IPS-NIHi7 (cell line): ENCODE measurements at regions not wholly inside any gene's neighbourhood (a gene's known extent, or its start where the extent isn't known, plus 50 kb on each side); places are given as distances from the start of the nearest gene placed in this dataset.

Source experiments
- DNase-seq: peaks from one replicate; pipeline ENCODE4 v3.0.0; 2012; ENCODE audit warnings: mixed read lengths; ENCODE audit errors: extremely low spot score

DNA sequence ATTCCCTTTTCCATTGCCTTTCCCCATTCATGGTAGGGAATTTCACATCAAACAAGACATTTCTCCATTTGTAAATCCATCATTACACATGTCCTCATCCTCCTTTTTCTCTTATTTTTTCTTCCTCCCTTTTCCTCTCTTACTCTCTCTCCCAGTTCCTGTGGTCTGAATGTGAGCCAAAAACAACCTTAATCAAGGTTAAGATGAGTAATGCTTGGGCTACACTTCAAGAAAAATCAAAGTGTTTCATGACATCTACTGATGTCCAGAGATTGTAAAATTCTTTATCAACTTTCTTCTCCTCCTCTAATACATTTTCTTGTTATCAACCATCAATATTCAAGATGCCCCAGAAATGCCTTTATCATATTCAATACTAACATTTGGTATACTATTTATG is 172.5 kb upstream of the PRNP start:
- no peak for DNase-seq

DNA sequence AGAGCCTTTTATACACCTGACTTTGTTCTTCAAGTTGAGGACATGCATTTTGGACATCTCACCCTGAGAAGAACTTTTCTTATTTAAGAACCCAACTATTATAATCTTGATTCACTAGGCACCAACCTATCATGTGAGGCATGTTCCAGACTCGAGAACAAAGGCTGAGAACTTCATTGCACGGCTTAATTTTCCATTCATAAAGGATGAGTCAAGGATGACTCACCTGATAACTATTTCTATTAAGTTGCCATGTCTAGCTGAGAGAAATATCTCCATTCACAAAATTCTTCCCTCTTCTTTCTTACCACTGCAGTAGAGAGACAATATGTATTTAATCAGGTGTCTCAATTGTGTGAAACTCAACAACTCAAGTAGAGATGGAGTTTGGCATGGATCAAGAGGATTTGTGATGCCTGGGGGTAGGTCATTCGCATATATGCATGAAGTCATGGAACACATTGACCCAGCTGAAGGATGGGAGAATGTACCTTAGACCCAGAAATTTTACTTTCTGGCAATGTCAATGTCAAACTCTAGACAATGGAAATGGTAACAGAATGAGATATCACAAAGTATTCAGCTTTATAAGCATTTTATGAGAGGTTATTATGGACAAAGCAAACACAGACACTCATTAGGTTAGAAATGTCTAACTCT is 173.2 kb upstream of the PRNP start:
- no peak for DNase-seq

DNA sequence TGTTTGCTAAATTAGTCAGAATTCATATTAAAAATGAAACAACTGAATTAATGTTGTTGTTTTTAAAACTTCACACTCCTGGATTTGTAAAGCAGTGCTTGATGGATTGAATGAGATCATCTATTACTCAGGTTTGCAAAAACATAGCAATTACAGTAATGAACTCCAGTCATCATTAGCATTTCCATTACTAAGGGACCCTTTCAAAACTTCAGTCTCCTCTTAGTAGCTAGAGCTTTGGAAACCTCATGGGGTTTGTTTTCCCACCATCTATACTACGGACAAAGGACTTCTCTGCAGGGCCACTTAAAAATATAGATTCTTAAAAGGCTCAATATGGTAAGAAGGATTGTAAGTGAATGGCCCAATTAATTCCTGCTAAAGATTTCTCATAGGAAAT is 174.5 kb upstream of the PRNP start:
- DNase-seq: no peak

DNA sequence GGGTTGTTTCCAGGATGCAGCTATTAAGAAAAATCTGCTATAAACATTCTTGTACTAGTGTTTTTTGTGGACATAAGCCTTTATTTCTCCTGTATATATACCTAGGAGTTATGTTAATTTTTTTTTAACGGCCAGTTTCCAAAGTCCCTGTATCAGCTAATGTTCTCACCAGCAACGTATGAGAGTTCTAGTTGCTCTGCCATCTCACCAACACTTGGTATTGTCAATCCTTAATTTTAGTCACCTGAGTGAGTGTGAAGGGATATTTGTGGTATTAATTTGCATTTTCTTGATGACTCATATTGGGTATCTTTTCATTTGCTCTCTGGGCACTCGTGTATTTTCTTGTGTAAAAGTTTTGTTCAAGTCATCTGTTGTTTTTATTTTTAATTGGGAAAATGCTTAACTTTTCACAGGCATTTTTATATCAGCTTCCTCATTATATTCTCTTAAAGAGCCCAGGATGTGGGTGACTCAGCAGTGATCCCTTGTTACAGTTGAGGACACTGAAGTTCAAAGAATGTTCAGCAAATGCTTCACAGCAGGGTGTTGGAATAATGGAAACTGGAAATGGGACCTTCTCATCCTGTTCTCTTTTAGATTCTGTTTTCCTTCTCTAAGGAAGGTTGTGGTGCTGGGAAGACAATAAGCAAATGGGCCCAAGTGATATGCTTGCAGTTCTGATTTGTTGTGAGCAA is 176.3 kb upstream of the PRNP start:
- no peak for DNase-seq

DNA sequence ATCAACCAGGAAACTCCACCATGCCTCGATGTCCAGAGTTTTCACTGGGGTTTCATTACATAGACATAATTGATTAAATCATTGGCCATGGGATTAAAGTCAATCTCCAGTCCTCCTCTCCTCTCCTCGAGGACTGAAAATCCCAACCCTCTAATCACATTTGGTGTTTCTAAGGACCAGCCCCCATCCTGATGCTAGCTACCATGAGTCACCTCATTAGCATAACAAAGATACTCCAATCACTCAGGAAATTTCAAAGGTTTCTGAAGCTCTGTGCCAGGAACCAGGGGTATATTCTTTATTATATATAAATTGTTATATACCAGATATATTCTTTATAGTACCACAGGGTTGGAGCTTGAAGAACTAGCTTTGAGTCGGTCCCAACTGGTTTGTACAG is 177.5 kb upstream of the PRNP start:
- no peak for DNase-seq

GRCh38 chr20:4507288-4507719 is 179.0 kb upstream of the PRNP start:
- DNase-seq: no peak

DNA sequence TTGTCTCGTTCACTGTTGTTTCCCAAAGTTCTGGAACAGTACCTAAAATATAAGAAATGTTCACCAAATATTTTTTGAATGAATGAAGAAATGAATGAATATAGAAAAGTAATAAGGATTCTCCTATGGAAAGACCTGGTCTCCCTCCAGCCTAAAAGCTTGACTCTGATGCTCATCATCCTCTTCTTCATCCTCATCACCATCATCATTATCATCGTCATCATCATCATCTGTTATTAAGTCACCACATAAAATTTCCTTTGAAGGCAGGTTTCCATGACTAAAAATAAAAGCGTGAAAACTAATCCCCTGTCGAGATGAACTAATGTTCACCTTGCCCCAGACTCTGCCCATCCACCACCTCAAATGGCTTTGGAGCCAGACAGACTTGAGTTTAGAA is 181.4 kb upstream of the PRNP start:
- DNase-seq: no peak

- DNase-seq: no peak
Observed at GRCh38 chr20:4502756-4503155, 183.5 kb upstream of the PRNP start.

DNA sequence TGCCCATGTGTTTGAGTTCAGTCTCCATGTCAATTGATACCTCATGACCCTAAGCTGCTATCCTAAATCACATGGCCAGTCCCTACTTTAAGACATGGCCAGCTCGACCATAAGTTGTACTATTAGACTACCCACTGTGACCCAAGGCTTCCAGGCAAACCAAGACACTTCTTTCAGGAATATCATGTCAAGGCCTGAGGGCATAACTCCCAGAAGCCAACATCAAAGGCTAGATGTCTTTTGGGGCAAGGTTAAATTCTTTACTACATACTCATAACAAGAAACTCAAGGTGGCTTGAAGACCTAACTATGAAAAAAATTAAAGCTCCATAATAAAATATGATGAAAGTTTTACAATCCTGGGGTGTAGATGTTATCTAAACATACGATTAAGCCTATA is 192.9 kb upstream of the PRNP start:
- DNase-seq: no peak

- DNase-seq: no peak
Observed at GRCh38 chr20:4491643-4492042, 194.6 kb upstream of the PRNP start.

GRCh38 chr20:4490606-4491280 is 195.5 kb upstream of the PRNP start:
- no peak for DNase-seq

DNA sequence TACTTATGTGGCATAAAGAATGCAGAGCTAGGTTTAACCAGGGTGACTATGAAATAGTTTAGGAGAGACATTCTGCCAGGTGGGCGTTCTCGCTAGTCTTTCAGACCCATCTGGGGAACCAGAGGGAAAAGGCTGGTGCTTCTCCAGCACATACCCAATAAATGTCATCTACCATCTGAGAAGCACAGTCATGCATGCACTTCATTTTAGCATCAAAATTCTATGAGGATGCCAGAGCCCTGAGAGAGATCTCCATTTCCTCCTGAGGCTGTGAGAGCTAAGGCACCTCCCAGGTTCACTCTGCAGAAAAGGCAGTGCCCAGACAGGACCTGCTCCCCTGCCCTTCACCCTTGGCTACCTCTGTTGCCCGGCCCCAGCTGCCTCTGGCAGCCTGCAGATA is 196.2 kb upstream of the PRNP start:
- DNase-seq: no peak

DNA sequence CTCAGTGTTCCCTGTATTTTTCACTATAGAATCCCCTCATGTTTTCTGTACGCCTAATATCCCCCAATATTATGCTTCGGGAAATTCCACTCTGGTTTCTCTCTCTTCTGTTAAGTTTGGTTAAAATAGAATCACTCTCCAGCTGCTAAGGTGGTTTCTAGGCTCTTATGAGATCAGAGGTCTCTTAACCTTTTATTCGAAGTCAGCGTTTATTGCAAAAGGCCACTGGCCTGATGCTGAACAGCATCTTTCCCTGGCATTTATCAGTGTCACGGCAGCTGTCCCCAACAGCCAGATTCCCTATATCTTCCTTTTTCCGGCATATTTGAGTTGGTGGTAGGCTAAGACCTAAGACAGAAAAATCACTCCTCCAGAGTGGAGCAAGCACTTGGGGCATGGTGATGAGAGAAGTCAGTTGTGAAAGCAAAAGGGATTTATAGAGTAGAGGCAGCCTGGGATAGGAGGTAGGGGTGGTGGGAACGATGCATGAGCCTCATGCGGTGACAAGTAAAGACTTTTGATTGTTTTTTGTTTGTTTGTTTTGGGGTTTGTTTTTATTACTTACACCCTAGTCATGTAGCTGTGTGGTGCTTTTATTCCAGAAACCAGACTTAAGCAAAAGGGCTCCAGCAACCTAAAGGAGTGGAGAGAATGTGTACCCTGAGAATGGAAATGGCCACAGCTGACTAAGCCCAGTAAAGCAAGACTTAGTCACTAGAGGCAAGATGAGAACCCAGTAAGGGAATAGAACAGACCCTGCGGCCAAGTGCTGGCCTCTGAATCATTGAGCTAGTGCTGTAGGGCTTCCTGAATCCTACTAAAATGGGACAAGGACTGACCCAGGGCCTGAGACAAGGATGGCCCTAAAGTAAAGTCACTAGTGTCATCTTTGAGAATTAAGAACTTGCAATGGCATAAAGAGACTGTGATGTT is 197.6 kb upstream of the PRNP start:
- DNase-seq: no peak

DNA sequence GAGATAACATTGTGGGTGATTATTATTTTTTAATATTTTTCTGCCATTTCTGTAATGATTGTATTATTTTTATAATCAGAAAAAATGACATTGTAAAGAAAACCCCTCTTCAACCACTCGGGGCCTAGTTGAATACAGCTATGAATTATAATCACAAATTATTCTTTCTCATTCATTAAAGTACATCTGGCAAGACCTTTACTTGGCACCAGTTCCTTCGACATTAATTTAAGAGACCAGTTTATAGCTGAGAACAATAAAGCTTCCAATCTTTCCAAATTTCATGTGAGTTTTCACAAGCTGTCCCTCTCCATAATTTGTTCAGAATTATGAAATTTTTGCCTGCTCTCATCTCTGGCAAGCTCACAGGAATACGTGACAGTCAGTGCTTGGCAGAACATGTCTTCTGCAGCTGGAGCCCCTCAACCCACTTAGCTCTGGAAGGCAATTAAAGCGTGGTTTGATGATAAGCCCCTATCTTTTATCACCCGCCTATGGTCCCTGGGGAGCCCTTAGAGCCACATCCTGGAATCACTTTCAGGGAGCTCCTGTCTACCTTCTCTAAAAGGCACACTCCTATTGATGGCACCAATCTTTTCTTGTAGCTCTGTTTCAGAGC is 201.8 kb upstream of the PRNP start:
- DNase-seq: no peak

- DNase-seq: no peak
Observed at GRCh38 chr20:4483961-4484360, 202.3 kb upstream of the PRNP start.

- no peak for DNase-seq
Observed at GRCh38 chr20:4483486-4483885, 202.8 kb upstream of the PRNP start.

DNA sequence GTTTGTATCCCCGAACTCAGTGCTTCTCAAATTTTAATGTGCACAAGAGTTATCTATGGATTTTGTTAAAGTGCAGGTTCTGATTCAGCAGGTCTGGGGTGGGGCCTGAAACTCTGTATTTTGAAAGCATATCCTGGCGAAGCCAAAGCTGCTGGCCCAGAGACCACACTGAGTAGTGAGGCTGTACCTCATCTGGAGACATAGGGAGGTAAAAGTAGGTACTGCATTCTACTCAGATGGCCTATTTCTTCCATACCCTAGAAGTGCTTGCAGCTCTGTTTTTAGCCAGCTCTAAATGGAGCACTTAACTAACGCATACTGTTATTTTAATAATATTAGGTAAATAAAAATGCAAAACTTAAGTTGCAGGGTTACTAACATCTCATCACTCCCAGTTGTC is 206.2 kb upstream of the PRNP start:
- no peak for DNase-seq

GRCh38 chr20:4476903-4477500 is 209.3 kb upstream of the PRNP start:
- DNase-seq: no peak

DNA sequence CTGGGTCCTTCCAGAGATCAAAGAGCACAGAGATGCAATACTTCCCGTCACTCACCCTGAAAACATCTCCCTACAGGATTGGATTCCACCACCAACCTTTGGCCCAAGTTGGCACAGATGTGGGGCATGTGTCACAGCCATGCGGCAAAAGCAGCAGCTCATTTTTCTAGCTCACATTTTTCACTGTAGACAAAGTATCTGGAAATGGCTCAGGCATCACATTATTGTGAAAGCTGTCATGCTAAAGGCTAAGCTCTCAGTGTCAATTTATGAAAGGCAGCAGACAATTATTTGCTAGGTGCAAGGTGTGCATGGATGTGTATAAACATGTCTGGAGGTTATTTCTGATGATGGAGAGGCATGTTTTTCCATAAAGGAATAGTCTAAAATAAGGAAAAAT is 213.3 kb upstream of the PRNP start:
- DNase-seq: no peak

DNA sequence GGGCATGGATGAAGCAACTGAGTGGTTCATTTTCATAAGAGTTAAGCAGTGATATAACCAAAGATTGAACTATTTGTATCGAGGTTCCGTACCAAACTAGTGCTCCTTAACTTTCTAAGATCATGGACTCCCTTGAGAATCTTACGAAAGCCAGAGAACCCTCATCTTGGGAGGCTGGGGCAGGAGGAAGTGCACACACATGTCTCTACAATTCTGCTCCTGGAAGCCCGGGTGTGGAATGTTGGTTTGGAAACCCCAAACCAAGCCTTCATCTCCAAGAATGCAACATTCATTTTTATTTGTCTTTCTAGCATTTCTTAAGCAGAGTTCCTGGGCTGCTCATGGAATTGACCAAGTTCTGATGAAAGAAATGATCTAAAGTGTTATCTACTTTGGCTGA is 215.0 kb upstream of the PRNP start:
- no peak for DNase-seq

GRCh38 chr20:4470375-4470774 is 215.9 kb upstream of the PRNP start:
- DNase-seq: no peak
